SKM-1 treated with dmso at 0.1 percent for 144 hours (cell line): ENCODE measurements at regions not wholly inside any gene's neighbourhood (a gene's known extent, or its start where the extent isn't known, plus 50 kb on each side); places are given as distances from the start of the nearest gene placed in this dataset.
"Not testable (repeated sequence)": the region's sequence is repeated elsewhere in the genome, so short reads cannot be mapped to it uniquely, and the experiment has no call there.

Experiments used
- DNase-seq: peaks from one replicate; lab custom pipeline; 2025; ENCODE audit not compliant: unreplicated experiment; lab: John Stamatoyannopoulos, UW

DNA sequence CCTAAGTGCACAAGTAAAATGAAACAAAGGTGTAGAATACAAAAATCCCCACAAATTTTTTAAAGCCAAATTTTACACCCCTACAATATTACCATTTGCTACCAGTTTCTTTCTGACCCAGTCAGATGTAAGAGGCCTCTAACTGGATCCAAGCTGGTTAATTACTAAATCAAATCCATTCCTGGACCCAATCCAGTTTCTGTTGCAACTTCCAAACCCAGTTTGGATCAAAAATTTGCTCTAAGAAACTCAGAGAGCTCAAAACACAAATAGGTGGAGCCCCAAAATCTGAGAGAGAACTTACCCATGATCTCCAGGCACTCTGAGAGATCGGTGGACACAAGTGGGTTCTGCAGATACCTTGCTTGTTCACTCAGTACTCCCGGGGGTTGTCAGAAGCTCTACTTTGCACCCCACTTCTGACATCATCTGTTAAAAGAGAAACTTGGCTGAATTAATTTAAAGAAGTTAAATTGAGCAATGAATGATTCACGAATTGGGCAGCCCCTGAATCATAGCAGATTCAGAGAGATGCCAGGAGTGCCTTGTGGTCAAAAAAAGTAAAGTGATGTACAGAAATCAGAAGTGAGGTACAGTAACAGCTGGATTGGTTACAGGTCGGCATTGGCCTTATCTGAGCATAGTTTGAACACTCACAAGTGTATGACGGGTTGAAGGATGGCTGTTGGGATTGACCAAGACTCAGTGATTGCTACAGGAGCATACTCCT lies 448.0 kb downstream of the KCNT2 start:
- no peak for DNase-seq

DNA sequence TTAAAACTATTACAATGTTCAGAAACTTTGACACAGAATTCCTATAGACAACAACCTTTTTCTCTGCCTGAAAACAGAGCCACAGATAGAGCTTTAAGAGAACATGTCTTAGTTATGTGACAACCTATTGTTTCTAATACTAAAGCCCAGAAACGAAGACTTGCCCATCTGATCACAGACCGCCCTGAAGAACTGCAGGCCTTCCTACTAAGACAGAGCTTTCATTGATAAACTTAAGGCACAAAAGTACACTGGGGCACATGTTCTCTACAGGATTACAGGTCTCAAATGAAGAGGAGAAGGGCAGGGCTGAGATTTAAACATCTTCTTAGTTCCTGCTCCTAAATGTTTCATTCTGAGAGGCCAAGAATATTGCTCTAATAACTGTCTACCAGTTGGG lies 452.7 kb downstream of the KCNT2 start:
- no peak for DNase-seq

DNA sequence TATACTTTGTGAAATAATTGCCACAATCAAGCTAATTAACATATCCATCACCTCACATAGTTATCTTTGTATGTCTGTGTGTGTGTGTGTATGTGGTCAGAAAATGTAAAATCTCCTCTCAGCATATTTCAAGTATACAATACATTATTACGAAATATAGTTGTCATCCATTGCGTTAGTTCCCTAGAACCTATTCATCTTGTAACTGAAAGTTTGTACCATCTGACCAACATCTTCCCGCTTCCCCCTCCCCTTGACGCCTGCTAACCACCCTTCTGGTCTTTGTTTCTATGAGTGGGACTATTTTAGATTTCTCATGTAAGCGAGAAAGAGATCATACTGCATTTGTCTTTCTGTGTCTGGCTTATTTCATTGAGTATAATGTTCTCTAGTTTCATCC lies 455.3 kb downstream of the KCNT2 start:
- peak; percentile 25 for DNase-seq

DNA sequence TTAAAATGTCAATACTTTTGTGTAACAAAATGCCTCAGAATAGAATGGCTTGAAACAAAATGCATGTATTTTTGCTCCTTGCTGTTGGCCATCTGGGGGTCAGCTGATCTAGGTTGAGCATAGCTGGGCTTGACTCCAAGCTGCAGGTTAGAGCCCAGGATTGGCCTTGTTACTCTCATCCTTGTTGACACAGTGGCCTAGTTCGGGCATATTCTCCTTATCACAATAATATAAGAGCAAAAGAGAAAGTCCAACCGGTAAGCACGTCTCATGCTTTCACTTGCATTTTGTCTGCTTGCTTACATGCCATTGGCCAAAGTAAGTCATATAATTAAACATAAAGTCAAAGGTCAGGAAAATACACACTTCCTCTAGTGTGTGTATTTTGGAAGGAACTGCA lies 456.2 kb downstream of the KCNT2 start:
- DNase-seq: no peak

DNA sequence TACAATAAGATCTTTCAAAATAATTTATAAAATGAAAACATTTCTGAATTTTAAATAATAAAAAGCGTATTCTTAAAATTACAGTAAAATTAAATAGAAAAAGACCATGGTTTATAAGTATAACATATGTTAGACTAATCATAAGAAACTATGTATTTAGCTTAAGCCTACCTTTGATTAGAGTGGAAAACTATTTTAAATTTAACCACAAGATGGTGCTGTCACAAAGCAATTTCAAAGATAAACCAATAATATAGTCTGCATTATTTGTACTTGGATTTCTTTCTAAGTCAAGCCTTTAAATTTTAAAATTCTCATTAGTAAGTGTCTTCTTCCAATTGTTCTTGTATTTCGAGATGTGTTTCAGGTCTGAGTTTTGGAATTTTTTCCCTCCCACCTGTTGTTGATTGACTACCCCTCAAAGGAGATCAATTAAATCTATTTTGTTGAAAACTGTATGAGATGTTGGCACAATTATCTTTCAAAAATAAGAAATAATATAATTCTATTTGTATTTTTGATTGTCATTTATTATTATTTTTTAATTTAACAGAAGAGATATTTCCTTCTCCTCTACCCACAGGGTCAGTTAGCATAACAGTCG lies 459.8 kb downstream of the KCNT2 start:
- peak; percentile 27 for DNase-seq

DNA sequence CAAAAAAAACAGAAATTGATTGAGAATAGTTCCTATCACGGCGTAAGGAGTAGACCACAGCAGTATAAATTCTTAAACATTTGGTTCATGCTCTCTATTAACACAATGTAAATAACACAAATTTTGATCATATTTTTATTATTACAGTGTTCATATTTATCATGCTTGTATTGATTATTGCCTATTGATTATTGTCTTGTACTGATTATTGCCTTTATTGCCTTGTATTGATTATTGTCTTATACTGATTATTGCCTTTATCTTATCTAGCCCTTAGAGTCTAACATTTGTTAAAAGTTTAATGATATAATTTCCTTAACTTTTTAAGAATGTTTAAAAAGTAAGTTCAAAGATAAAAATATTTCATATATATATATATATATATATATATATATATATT lies 460.7 kb downstream of the KCNT2 start:
- DNase-seq: no peak

DNA sequence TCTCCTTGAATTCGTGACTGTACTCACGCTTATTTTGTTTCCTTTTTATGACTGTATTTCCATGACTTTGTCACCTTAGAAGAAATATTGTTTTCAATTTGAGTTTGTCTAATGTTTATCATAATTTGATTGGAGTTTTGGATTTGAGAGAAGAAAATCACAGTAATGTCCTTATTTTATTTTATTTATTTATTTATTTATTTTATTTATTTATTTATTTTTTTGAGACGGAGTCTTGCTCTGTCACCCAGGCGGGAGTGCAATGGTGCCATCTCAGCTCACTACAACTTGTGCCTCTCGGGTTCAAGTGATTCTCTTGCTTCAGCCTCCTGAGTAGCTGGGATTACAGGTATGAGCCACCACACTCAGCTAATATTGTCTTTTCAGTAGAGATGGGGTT lies 463.1 kb downstream of the KCNT2 start:
- DNase-seq: not testable (repeated sequence)

DNA sequence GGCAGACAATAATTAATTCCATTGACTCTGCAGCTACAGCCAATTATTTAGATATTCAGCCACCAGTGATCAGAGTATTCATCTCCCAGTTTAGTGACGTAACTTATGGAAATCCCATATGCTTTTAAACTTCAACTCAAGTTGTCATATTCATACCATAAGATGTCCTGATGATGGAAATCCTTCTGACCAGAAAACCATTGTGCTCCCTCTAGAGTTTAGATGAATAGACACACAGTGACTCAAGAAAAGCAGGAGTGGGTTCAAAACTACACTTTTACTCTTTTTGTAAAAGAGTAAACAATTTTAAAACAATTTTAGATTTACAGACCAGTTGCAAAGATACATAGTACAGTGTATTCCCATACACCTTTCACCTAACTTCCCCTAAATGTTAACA lies 463.7 kb downstream of the KCNT2 start:
- DNase-seq: no peak

DNA sequence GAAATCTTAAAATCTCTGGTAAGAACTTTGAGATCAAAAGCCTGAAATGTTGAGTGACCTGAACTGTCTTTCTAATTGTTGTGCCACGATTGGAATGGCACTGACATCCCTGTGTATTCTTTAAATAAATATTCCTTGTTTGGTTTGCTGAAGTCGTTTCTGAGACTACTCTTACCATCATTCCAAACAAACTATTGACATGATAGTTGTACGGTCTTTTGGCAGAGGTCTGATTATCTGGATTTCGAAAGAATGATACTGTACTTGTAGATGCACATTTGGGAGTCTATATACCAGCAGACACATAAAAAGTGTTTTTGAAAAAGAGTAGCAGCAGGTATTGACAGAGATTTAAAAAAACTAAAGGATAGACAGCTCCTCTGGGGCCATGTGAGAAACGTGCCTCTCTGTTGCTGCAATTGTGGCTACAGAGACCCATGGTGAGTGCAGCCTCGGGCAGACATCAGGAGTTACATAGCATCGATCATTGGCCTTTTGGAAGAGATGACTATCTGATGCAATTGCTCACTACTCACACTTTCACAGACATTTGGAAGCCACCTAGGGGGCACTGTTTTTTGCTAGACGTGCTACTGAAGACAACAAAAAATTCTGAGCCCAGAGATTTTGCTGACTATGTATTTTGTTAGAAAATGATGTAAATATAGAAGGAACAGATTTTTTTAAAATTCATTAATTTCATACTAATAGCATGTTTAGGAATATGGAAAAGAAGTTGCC lies 464.5 kb downstream of the KCNT2 start:
- DNase-seq: no peak

DNA sequence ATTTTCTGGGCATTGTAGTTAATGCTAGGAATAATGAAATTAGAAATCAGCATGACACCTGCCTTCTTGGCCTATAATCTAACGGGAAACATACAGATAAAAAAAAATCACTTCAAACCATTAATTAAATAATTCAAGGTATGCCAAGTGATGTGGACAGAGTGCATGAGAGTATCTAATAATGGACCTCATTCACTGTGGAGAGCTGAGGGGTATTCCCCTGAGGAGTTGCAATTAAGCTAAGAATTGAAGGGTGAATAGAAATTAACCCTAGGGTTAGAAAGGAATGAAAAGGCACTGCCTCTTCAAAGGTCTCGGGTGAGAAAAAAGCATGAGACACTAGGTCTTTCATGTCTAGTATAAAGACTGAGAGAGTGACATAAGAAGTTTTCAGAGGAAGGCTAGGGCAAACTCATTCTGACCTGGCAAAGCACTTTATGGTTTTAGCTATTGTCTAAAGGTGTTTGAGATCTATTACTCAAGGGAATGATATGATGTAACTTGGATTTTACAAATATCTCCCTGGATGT lies 466.1 kb downstream of the KCNT2 start:
- no peak for DNase-seq

DNA sequence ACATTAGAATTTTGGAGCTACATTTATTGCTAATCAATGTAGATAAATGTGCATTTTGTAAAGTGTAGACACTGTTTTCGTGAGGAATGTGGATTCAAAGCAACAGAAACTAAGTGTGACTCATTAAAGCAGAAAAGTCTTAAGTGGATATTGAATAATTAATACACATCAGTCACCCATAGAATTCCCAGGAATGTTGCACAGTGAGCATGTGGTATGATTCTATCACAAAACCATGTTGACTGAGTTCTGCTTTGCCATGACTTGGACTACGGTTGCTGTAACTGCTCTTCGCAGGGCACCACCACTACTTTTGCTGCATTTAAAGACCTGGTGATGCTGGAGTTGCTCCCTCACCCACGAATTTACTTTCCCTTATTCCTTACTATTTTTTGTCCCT lies 471.8 kb downstream of the KCNT2 start:
- DNase-seq: no peak

DNA sequence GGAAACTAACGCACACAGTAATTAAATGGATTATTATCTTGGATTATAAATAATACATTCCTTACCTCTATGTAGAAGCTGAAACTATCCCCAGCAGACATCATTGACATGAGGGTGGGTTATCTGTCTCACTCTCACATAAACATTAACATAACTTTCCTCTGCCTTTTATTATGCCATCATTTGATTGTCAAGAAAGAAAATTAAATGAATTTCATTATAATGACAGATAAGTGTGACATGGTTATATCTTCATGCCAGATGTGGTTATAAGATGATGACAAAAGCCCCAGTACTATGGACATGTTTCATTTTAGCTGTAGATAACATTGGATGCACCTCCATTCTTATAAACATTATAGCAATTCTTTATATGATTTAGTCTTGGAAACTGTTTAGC lies 476.5 kb downstream of the KCNT2 start:
- no peak for DNase-seq

DNA sequence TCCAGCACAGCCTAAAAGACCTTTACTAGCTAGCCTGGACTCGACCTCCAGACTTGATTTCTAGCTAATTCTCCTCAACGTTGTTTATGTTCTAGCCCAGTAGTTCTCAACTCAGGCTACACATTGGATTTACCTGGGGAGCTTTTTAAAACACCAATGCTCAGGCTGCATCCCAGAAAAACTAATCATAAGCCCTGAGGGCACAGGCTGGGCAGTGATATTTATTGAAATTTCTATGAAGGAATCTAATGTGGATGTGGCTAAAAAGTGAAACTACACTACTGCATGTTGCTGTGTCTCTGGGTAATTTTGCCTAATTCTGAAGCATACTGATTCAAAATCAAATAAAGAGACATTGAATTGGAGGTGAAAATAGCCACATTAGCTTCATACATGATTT lies 479.4 kb downstream of the KCNT2 start:
- DNase-seq: no peak

DNA sequence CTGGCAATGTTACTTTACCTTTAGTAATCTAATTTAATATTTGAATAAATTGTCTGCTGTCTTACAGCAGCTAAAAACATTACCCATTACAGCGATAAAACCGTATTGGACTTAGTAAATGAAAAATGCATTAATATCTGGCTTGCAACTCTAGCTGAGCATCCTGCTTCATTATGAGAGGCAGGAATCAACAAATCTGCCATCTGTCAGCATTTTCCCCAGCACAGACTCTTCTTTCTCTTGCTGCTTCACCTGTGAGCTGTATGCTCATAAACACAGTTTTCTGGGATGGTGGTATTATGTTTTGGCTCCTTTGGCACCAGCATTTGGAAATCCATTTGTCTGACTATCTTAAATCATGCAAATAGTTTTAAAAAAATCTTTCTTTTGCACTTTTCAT lies 487.1 kb downstream of the KCNT2 start:
- DNase-seq: no peak

DNA sequence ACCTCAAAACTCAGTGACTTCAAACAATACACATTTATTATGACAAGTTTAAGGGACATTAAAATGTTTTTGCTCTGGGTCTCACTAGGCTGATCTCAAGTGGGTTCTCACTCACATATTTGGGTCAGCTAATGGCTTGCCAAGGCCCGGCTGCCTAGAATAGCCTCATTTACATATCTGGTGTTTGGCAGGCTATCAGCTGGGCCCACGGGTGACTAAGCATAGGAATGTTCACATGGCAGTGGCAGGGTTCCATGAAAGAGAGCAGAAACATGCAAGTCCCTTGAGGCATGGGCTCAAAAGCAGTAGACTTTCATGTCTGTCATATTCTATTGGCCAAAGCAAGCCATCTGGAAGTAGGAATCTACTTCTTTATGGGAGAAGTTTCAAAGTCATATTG lies 492.6 kb downstream of the KCNT2 start:
- no peak for DNase-seq

DNA sequence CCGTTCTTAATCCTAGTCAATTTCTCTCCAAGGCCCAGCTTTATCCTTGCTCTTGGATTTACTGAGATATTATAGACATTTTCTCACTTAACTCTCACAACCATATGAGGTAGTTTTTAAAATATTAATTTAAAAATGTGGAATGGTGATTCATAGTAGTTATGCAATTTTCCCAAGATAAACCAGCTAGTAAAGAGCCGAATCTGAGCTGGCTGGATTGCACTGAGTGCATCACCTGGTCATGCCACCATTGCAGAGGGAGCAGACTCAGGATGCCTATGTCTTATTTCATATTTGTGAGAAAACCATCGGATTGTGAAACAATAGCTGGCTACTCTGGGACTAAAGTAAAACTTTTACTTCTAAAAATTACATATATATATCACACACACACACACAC lies 494.0 kb downstream of the KCNT2 start:
- DNase-seq: no peak

DNA sequence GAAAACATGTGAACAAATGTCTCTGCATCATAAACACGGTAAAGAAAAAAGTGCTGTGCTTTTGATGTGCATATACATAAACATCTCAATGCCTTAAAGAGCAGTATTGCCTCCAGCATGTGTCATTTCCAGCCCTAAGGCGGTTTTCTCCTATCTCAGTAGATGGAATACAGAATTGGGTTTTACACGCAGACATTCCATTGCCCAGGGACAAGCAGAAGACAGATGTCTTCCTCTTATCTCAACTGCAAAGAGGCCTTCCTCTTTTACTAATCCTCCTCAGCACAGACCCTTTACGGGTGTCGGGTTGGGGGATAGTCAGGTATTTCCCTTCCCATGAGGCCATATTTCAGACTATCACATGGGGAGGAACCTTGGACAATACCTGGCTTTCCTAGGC lies 499.2 kb downstream of the KCNT2 start:
- DNase-seq: not testable (repeated sequence)

DNA sequence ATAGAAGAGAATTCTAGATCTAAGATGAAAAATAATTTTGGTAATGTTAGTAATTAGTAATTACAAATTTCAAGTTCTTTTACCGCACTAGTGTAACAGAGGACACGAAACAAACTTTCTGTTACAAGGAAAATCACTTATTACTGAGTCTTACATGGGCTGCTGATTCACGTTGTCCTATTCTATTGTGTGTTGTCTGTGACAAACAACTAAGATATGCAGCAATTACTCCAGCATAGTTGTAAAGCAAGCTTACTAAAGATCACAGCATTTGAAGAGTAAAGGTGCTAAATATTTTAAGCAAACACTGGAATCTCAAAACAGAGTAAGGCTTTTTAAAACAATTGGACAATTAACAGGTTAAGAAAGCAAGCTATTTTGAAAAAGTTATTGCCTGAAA lies 502.3 kb downstream of the KCNT2 start:
- no peak for DNase-seq

DNA sequence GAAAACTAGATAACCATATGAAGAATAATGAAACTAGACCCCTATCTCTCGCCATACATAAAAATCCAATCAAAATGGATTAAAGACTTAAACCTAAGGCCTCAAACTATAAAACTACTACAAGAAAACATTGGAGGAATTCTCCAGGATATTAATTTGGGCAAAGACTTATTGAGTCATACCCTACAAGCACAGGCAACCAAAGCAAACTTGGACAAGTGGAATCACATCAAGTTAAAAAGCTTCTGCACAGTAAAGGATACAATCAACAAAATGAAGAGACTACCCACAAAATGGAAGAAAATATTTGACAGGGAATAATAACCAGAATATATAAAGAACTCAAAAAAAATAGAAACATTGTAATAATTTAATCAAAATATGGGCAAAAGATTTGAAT lies 505.4 kb downstream of the KCNT2 start:
- DNase-seq: no peak

DNA sequence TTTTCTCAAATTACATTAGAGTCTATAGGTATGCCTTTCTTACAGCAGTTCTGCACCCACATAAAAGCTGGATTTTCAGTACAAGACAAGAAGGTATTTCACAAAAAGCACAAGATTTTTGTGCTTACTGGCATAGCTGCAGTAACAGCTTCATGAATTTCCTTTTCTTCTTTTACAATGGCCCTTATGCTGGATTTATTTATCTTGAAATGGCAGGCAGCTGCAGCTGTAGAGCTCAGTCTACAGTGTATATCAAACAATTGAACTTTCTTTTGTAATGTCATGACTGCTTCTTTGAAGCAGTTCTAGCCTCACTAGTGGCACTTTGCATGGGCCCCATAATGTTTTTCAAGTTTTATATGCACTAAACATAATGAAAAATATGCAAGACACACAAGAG lies 510.2 kb downstream of the KCNT2 start:
- DNase-seq: no peak

DNA sequence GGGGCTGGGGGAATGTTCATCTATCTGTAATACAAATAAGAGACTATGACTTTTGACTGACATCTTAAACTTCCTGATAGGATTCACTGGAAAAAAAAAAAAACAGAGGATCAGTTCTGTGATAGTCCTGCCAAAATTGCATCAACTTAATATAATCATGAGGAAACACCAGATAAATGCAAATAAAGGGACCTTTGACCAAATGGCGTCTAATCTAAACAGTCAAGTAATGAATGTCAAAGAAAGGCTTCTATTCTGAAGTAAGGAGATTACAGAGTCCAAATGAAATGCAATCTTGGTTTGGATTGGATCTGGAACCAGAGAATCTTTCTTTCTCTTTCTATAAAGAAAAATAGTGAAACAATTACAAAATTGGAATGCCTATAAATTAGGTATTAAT lies 513.4 kb downstream of the KCNT2 start:
- DNase-seq: no peak
